Transverse colon (tissue), 4 donors: ENCODE measurements at regions not wholly inside any gene's neighbourhood (a gene's known extent, or its start where the extent isn't known, plus 50 kb on each side); places are given as distances from the start of the nearest gene placed in this dataset.

ENCODE experiments used
- DNase-seq: peaks from one replicate; pipeline ENCODE4 v3.0.0-alpha.2; 2019
- H3K27ac ChIP-seq, 4 donors: fragments of 200-600 bp; sonication (generic); 2 replicates each; pipeline ENCODE4 v1.5.1; 2016 to 2018; ENCODE audit warnings: inconsistent platforms in 4 of 4
- H3K27me3 ChIP-seq: fragments of 200-600 bp; sonication (generic); 2 replicates; pipeline ENCODE4 v1.5.1; 2017; ENCODE audit warnings: inconsistent platforms
- H3K36me3 ChIP-seq, 4 donors: fragments of 200-600 bp; sonication (generic); 2 replicates each; pipeline ENCODE4 v1.5.1; 2017 to 2019; ENCODE audit warnings: inconsistent platforms in 4 of 4
- H3K4me1 ChIP-seq, 4 donors: fragments of 200-600 bp; sonication (generic); 2 replicates each; pipeline ENCODE4 v1.5.1; 2017 to 2020; ENCODE audit warnings: inconsistent platforms in 4 of 4
- H3K4me3 ChIP-seq, 4 donors: fragments of 200-600 bp; sonication (generic); 1 replicate in 1 of 4; 2 replicates in 3 of 4; pipeline versions ENCODE4 v1.5.1 to v1.6.1; 2017 to 2019; ENCODE audit warnings: inconsistent platforms in 4 of 4
- H3K9me3 ChIP-seq, 2 donors: fragments of 200-600 bp; sonication (generic); 2 replicates each; pipeline ENCODE4 v1.5.1; 2017 to 2019; ENCODE audit warnings: inconsistent platforms in 2 of 2
- EP300 ChIP-seq: sonication (generic); formaldehyde crosslinking; IDR thresholded peaks from one replicate; pipeline ENCODE4 v1.6.1; 2017; ENCODE audit warnings: antibody characterized with exemption, low read depth
- POLR2A ChIP-seq: fragments of 450-650 bp; IDR thresholded peaks from one replicate; pipeline ENCODE4 v1.6.1; 2016; ENCODE audit warnings: antibody characterized with exemption, mild to moderate bottlenecking, moderate library complexity
- POLR2AphosphoS5 ChIP-seq, 3 donors: sonication (generic); formaldehyde crosslinking; IDR thresholded peaks; one replicate each; pipeline ENCODE4 v1.6.1; 2016; ENCODE audit warnings: antibody characterized with exemption in 3 of 3
- whole genome bisulfite sequencing, 2 donors: methylation state at CpG; one replicate each; pipeline ENCODE4 v1.1.5; 2018; ENCODE audit warnings: low coverage in 1 of 2; 5-methylcytosine and 5-hydroxymethylcytosine counted together
- in situ Hi-C, 4 donors: fragments of 200-750 bp; cut with MboI; loops; one replicate each; pipeline versions ENCODE4 v1.15.0 to v1.15.1; 2017; ENCODE audit warnings: low sequenced_read_pairs in 3 of 4, low pct_ligation_motif_present in 1 of 4, low pct_unique_long_range_greater_than_20kb in 1 of 4
- intact Hi-C: fragments of 100-400 bp; cut with DNase I; formaldehyde crosslinking; loops from one replicate; pipeline ENCODE4 v1.15.1; 2023; ENCODE audit warnings: low total_unique reads
- TF ChIP-seq, protein P1 (sequence below), 5 experiments: fragments of 200-600 bp in 3 of 5; fragments of 450-650 bp in 2 of 5; sonication (generic) in 3 of 5; IDR thresholded peaks; 1 replicate in 2 of 5; 2 replicates in 3 of 5; pipeline ENCODE4 v1.5.1; 2016 to 2017; ENCODE audit warnings: antibody characterized with exemption in 5 of 5, inconsistent platforms in 3 of 5, mild to moderate bottlenecking in 2 of 5, moderate library complexity in 1 of 5

DNA sequence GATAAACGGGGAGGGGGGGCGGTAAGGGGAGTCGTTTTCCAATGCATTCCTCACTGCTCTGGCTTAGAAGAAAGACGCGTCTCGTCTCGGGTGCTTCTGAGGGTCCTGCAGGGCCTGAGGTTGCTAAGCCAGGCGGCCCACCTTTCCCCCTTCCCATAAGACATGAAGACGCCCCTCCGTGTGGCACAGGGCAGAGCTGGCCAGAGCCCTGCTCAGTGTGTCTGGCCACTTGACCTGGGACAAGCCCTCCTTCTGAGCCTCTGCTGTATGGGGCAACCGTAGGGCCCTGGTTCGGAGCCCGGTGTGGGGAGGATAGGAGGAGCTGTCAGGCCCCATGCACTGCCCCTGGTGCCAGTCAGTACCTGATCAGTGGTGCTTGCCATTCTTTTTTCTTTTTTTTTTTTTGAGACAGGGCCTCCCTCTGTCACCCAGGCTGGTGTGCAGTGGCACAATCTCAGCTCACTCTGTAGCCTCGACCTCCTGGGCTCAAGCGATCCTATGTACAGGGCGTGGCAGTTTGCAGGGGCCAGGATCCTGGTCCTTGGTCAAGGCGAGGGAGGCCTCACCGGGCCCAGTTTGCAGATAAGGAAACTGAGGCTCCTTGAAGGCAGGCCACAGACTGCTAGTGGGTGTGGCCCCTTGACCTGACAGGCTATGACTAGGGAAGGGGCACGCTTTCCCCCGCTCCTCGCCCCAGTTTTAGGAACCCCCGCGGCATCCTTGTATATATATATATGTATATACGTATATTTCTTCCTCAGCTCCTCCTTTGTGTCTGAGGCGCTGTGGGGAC, 172.3 kb upstream of the IER5L start:
- TF ChIP-seq POLR2AphosphoS5 (IDR thresholded peaks at IDR 0.05) (no peak), POLR2A (no peak), EP300 (no peak)
- TF ChIP-seq, protein P1, sequence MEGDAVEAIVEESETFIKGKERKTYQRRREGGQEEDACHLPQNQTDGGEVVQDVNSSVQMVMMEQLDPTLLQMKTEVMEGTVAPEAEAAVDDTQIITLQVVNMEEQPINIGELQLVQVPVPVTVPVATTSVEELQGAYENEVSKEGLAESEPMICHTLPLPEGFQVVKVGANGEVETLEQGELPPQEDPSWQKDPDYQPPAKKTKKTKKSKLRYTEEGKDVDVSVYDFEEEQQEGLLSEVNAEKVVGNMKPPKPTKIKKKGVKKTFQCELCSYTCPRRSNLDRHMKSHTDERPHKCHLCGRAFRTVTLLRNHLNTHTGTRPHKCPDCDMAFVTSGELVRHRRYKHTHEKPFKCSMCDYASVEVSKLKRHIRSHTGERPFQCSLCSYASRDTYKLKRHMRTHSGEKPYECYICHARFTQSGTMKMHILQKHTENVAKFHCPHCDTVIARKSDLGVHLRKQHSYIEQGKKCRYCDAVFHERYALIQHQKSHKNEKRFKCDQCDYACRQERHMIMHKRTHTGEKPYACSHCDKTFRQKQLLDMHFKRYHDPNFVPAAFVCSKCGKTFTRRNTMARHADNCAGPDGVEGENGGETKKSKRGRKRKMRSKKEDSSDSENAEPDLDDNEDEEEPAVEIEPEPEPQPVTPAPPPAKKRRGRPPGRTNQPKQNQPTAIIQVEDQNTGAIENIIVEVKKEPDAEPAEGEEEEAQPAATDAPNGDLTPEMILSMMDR (IDR thresholded peaks at IDR 0.05) = no peak
- Histone ChIP-seq H3K4me1 (peaks cover 8 to 27% (median 18%) of the 10 kb centered on the region in 4 donors), H3K9me3 (no peaks in the 10 kb centered on the region), H3K27me3 (peaks cover 20% of the 10 kb centered on the region), H3K36me3 (no peaks in the 10 kb centered on the region), H3K27ac (peak overlapping the region; percentile 70 to 78 (median 74)), H3K4me3 (no peak overlapping the region)
- intact Hi-C loops = no loop called here
- DNase-seq = no peak
- WGBS, 2 donors = 70 to 81% methylated on average over 8 to 24 of the region's 25 CpGs
- in situ Hi-C loops = no loop called here

GRCh38 chr9:129349665-129349947, 171.5 kb upstream of the IER5L start:
- TF ChIP-seq, protein P1 (IDR thresholded peaks at IDR 0.05) = no peak
- TF ChIP-seq POLR2A = no peak
- TF ChIP-seq POLR2AphosphoS5 (IDR thresholded peaks at IDR 0.05) = no peak
- no peak for TF ChIP-seq EP300
- intact Hi-C loops = no loop called here
- Histone ChIP-seq H3K4me3 (no peak overlapping the region), H3K27me3 (peaks cover 20% of the 10 kb centered on the region), H3K36me3 (no peaks in the 10 kb centered on the region), H3K27ac (no peak overlapping the region), H3K4me1 (peaks cover 8 to 27% (median 18%) of the 10 kb centered on the region in 4 donors), H3K9me3 (no peaks in the 10 kb centered on the region)
- 86% methylated on average over 5 of the region's 5 CpGs; no CpG with 5 or more reads in 1 of the 2 donors for WGBS, 2 donors
- in situ Hi-C loops = no loop called here
- DNase-seq = no peak

DNA sequence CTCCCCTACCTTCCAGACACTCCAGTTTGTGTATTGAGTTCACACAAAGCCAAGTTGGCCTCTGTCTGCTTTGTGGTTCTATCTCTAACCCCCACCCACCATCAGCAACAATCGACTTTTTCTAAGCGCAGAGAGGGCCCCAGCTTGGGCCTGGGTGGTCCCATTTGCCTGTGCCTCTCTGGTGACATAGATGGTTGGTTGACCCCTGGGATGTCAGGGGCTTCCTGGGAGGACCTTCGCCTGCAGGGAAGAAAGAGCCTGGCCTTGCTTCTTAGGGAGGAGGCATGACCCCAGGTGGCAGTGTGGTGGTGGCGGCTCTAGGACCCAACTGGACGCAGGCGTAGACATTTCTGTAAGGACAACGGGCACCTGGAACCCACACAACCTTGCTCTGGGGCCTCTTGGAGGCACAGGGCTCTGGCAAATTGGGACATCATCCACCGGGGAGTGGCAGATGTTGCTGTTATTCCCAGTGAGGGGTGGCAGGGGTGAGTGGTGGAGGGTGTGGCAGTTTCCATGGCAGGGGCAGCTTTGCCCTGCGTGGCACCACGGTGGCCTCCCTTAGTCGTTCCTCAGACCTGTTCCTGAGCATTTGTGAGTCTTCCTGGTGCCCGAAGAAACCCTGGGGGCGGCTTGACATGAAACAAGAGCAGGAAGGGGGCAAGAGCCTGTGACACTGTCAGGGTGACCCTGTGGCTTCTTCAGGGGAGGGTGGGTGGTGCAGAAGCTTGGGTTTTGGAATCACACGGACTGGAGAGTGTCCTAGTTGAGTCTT, 171.0 kb upstream of the IER5L start:
- no peak for DNase-seq
- TF ChIP-seq, protein P1 (IDR thresholded peaks at IDR 0.05) = no peak
- TF ChIP-seq POLR2A (no peak), POLR2AphosphoS5 (IDR thresholded peaks at IDR 0.05) (no peak), EP300 (no peak)
- Histone ChIP-seq H3K9me3 (no peaks in the 10 kb centered on the region), H3K4me1 (peaks cover 8 to 27% (median 18%) of the 10 kb centered on the region in 4 donors), H3K27ac (no peak overlapping the region), H3K36me3 (no peaks in the 10 kb centered on the region), H3K4me3 (no peak overlapping the region), H3K27me3 (peaks cover 20% of the 10 kb centered on the region)
- in situ Hi-C loops = no loop called here
- intact Hi-C loops = no loop called here
- WGBS, 2 donors = 71 to 86% methylated on average over 3 to 14 of the region's 14 CpGs

DNA sequence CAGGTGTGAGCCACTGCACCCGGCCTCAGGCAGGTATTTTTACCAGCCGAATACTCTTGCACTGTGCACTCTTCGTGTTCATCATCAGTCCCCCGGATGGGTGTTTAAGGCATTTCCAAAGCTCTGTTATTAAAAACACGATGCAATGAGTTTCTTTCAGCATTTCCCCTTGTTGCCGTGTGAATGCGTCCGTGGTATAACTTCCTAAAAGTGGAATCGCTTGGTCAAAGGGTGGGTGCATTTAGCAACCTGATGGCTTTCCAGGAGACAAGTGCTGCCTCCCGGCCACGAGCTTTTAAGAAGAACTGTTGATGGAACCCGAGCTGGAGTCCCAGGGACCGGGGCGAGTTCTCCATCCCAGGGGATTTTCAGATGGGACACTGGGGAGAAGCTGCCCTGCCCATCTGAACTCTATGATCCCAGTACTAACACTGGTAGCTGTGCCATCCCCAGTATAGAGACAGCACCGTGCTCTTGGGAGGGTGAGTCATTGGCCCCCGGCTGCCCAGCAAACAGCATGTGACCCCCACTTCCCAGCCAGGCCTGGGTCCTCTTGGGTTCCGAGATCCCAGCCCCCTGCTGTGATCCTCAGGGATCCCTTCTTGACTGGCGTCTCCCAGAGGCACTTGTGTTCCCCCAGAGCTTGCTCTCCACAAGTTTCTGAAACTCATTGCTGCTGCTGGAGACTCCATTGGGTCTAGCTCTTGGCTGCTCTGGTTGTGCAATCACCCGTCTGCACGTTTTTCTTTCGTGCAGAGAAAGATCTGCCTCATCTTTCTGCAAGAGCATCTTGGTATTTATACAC, 169.5 kb upstream of the IER5L start:
- WGBS, 2 donors = 71 to 72% methylated on average over 6 to 21 of the region's 21 CpGs
- Histone ChIP-seq H3K4me1 (peaks cover 5 to 15% (median 10%) of the 10 kb centered on the region in 4 donors), H3K27me3 (peaks cover 18% of the 10 kb centered on the region), H3K27ac (peak overlapping the region; percentile 25 to 47 (median 41)), H3K4me3 (no peak overlapping the region), H3K9me3 (no peaks in the 10 kb centered on the region), H3K36me3 (no peaks in the 10 kb centered on the region)
- DNase-seq = no peak
- in situ Hi-C loops (no loop called here), intact Hi-C loops (no loop called here)
- TF ChIP-seq, protein P1 (IDR thresholded peaks at IDR 0.05) = no peak
- TF ChIP-seq EP300 (no peak), POLR2AphosphoS5 (IDR thresholded peaks at IDR 0.05) (no peak), POLR2A (no peak)
